ENCODE measurements at regions not wholly inside any gene's neighbourhood (a gene's known extent, or its start where the extent isn't known, plus 50 kb on each side); places are given as distances from the start of the nearest gene placed in this dataset.

DNA sequence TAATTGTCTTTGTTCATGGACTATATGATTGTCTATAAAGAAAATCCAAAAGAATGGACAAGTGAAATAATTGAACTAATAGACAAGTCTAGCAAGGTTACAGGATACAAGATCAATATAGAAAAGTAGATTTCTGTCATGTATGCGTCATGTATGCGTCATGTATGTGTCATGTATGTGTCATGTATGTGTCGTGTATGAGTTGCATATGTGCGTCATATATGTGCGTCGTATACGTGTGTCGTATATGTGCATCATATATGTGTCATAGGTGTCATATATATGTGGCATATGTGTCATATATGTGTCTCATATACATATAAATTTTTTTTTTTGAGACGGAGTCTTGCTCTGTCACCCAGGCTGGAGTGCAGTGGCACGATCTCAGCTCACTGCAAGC lies 516.8 kb downstream of the NOVA1 start:
- Histone ChIP-seq H3K36me3 (ENCODE audit: insufficient read depth, low read length) (no peaks in the 10 kb centered on the region), H3K4me3 (ENCODE audit: low read length) (no peak overlapping the region), H3K27me3 (ENCODE audit: low read length) (no peaks in the 10 kb centered on the region), H3K9ac (ENCODE audit: low read length) (no peak overlapping the region), H3K4me2 (ENCODE audit: low read depth, low read length, poor library complexity, severe bottlenecking) (no peak overlapping the region), H3K4me1 (ENCODE audit: low read length) (no peaks in the 10 kb centered on the region), H3K79me2 (ENCODE audit: low read length) (no peaks in the 10 kb centered on the region), H3K27ac (ENCODE audit: low read length) (no peak overlapping the region), H3K9me3 (ENCODE audit: low read length) (peaks cover 57% of the 10 kb centered on the region), H4K20me1 (ENCODE audit: insufficient read depth, low read depth, low read length) (no peaks in the 10 kb centered on the region), H2AFZ (ENCODE audit: low read length) (no peak overlapping the region), H3K9me2 (replicated peaks; ENCODE audit: insufficient read depth, low read length) (no peaks in the 10 kb centered on the region)
- no peak for DNase-seq

- no peak overlapping the region for H3K4me3 ChIP-seq (ENCODE audit: low read length)
- H4K20me1 ChIP-seq (ENCODE audit: insufficient read depth, low read depth, low read length), result no peaks in the 10 kb centered on the region
- no peaks in the 10 kb centered on the region for H3K27me3 ChIP-seq (ENCODE audit: low read length)
- no peak overlapping the region for H3K9ac ChIP-seq (ENCODE audit: low read length)
- no peaks in the 10 kb centered on the region for H3K4me1 ChIP-seq (ENCODE audit: low read length)
- DNase-seq, result no peak
- peaks cover 53% of the 10 kb centered on the region for H3K9me3 ChIP-seq (ENCODE audit: low read length)
- no peaks in the 10 kb centered on the region for H3K9me2 ChIP-seq (replicated peaks; ENCODE audit: insufficient read depth, low read length)
- H3K36me3 ChIP-seq (ENCODE audit: insufficient read depth, low read length), result no peaks in the 10 kb centered on the region
- H3K79me2 ChIP-seq (ENCODE audit: low read length), result no peaks in the 10 kb centered on the region
- no peak overlapping the region for H3K4me2 ChIP-seq (ENCODE audit: low read depth, low read length, poor library complexity, severe bottlenecking)
- H2AFZ ChIP-seq (ENCODE audit: low read length), result no peak overlapping the region
- no peak overlapping the region for H3K27ac ChIP-seq (ENCODE audit: low read length)
Measured at GRCh38 chr14:26078561-26078960, 519.3 kb downstream of the NOVA1 start.

- H3K27ac ChIP-seq (ENCODE audit: low read length), result no peak overlapping the region
- no peaks in the 10 kb centered on the region for H3K9me2 ChIP-seq (replicated peaks; ENCODE audit: insufficient read depth, low read length)
- no peak overlapping the region for H3K9ac ChIP-seq (ENCODE audit: low read length)
- DNase-seq, result no peak
- no peaks in the 10 kb centered on the region for H3K27me3 ChIP-seq (ENCODE audit: low read length)
- peaks cover 67% of the 10 kb centered on the region for H3K9me3 ChIP-seq (ENCODE audit: low read length)
- no peak overlapping the region; the same call in 1 of the 2 replicates for H3K4me3 ChIP-seq (ENCODE audit: low read length)
- H3K4me2 ChIP-seq (ENCODE audit: low read depth, low read length, poor library complexity, severe bottlenecking), result no peak overlapping the region
- H3K36me3 ChIP-seq (ENCODE audit: insufficient read depth, low read length), result no peaks in the 10 kb centered on the region
- no peaks in the 10 kb centered on the region for H3K79me2 ChIP-seq (ENCODE audit: low read length)
- H3K4me1 ChIP-seq (ENCODE audit: low read length), result no peaks in the 10 kb centered on the region
- no peak overlapping the region for H2AFZ ChIP-seq (ENCODE audit: low read length)
- no peaks in the 10 kb centered on the region for H4K20me1 ChIP-seq (ENCODE audit: insufficient read depth, low read depth, low read length)
Measured at GRCh38 chr14:26074892-26075291, 522.9 kb downstream of the NOVA1 start.

GRCh38 chr14:26070443-26070842 lies 527.4 kb downstream of the NOVA1 start:
- H3K4me1 ChIP-seq (ENCODE audit: low read length), result no peaks in the 10 kb centered on the region
- H3K4me2 ChIP-seq (ENCODE audit: low read depth, low read length, poor library complexity, severe bottlenecking), result no peak overlapping the region
- no peak overlapping the region for H3K4me3 ChIP-seq (ENCODE audit: low read length)
- H3K27ac ChIP-seq (ENCODE audit: low read length), result no peak overlapping the region
- no peaks in the 10 kb centered on the region for H3K9me2 ChIP-seq (replicated peaks; ENCODE audit: insufficient read depth, low read length)
- H3K27me3 ChIP-seq (ENCODE audit: low read length), result no peaks in the 10 kb centered on the region
- peaks cover 83% of the 10 kb centered on the region for H3K9me3 ChIP-seq (ENCODE audit: low read length)
- H3K79me2 ChIP-seq (ENCODE audit: low read length), result no peaks in the 10 kb centered on the region
- no peak overlapping the region for H2AFZ ChIP-seq (ENCODE audit: low read length)
- no peaks in the 10 kb centered on the region for H4K20me1 ChIP-seq (ENCODE audit: insufficient read depth, low read depth, low read length)
- no peaks in the 10 kb centered on the region for H3K36me3 ChIP-seq (ENCODE audit: insufficient read depth, low read length)
- DNase-seq, result no peak
- no peak overlapping the region for H3K9ac ChIP-seq (ENCODE audit: low read length)

- Histone ChIP-seq H4K20me1 (ENCODE audit: insufficient read depth, low read depth, low read length) (no peaks in the 10 kb centered on the region), H3K4me3 (ENCODE audit: low read length) (no peak overlapping the region), H3K27ac (ENCODE audit: low read length) (no peak overlapping the region), H3K4me1 (ENCODE audit: low read length) (no peaks in the 10 kb centered on the region), H3K9me2 (replicated peaks; ENCODE audit: insufficient read depth, low read length) (no peaks in the 10 kb centered on the region), H3K9ac (ENCODE audit: low read length) (no peak overlapping the region), H2AFZ (ENCODE audit: low read length) (no peak overlapping the region), H3K36me3 (ENCODE audit: insufficient read depth, low read length) (no peaks in the 10 kb centered on the region), H3K9me3 (ENCODE audit: low read length) (peaks cover 75% of the 10 kb centered on the region), H3K27me3 (ENCODE audit: low read length) (no peaks in the 10 kb centered on the region), H3K4me2 (ENCODE audit: low read depth, low read length, poor library complexity, severe bottlenecking) (no peak overlapping the region), H3K79me2 (ENCODE audit: low read length) (no peaks in the 10 kb centered on the region)
- DNase-seq, result no peak
Measured at GRCh38 chr14:26067786-26068459, 529.9 kb downstream of the NOVA1 start.

DNA sequence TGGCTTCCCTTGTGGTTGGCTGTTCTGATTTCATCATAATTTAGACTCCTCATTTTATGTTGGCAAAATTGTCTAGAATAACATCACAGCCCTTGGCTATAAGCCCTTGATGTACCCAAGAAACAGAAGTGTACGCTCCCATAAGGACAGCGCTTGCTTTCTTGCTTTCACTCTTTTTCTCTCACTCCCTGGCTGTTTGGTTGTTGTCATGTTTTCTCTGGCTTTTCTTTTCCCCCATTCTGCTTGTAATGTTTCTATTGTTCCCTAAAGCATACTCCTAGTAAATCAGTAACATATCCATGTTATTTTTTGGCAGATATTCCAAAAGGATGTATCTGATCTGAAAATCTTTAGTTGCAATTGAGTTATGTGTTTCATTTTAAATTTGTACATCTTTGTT lies 530.5 kb downstream of the NOVA1 start:
- Histone ChIP-seq H3K4me3 (ENCODE audit: low read length) (no peak overlapping the region), H3K9ac (ENCODE audit: low read length) (no peak overlapping the region), H3K36me3 (ENCODE audit: insufficient read depth, low read length) (no peaks in the 10 kb centered on the region), H3K79me2 (ENCODE audit: low read length) (no peaks in the 10 kb centered on the region), H3K4me2 (ENCODE audit: low read depth, low read length, poor library complexity, severe bottlenecking) (no peak overlapping the region), H2AFZ (ENCODE audit: low read length) (no peak overlapping the region), H4K20me1 (ENCODE audit: insufficient read depth, low read depth, low read length) (no peaks in the 10 kb centered on the region), H3K4me1 (ENCODE audit: low read length) (no peaks in the 10 kb centered on the region), H3K27ac (ENCODE audit: low read length) (no peak overlapping the region), H3K9me2 (replicated peaks; ENCODE audit: insufficient read depth, low read length) (no peaks in the 10 kb centered on the region), H3K27me3 (ENCODE audit: low read length) (no peaks in the 10 kb centered on the region), H3K9me3 (ENCODE audit: low read length) (peaks cover 69% of the 10 kb centered on the region)
- DNase-seq, result no peak

GRCh38 chr14:26056036-26056616 lies 541.7 kb downstream of the NOVA1 start:
- no peak overlapping the region for H3K27ac ChIP-seq (ENCODE audit: low read length)
- H3K36me3 ChIP-seq (ENCODE audit: insufficient read depth, low read length), result no peaks in the 10 kb centered on the region
- H3K27me3 ChIP-seq (ENCODE audit: low read length), result no peaks in the 10 kb centered on the region
- no peaks in the 10 kb centered on the region for H3K79me2 ChIP-seq (ENCODE audit: low read length)
- H3K9me3 ChIP-seq (ENCODE audit: low read length), result peaks cover 78% of the 10 kb centered on the region
- H3K4me2 ChIP-seq (ENCODE audit: low read depth, low read length, poor library complexity, severe bottlenecking), result no peak overlapping the region
- no peak overlapping the region for H3K9ac ChIP-seq (ENCODE audit: low read length)
- H3K9me2 ChIP-seq (replicated peaks; ENCODE audit: insufficient read depth, low read length), result no peaks in the 10 kb centered on the region
- no peak overlapping the region for H2AFZ ChIP-seq (ENCODE audit: low read length)
- no peaks in the 10 kb centered on the region for H4K20me1 ChIP-seq (ENCODE audit: insufficient read depth, low read depth, low read length)
- H3K4me1 ChIP-seq (ENCODE audit: low read length), result no peaks in the 10 kb centered on the region
- no peak overlapping the region for H3K4me3 ChIP-seq (ENCODE audit: low read length)
- DNase-seq, result no peak

GRCh38 chr14:26032348-26032747 lies 565.5 kb downstream of the NOVA1 start:
- H3K27ac ChIP-seq (ENCODE audit: low read length), result no peak overlapping the region
- no peaks in the 10 kb centered on the region for H3K79me2 ChIP-seq (ENCODE audit: low read length)
- no peaks in the 10 kb centered on the region for H3K36me3 ChIP-seq (ENCODE audit: insufficient read depth, low read length)
- H3K27me3 ChIP-seq (ENCODE audit: low read length), result no peaks in the 10 kb centered on the region
- H3K4me2 ChIP-seq (ENCODE audit: low read depth, low read length, poor library complexity, severe bottlenecking), result no peak overlapping the region
- no peaks in the 10 kb centered on the region for H3K4me1 ChIP-seq (ENCODE audit: low read length)
- no peak overlapping the region for H3K9ac ChIP-seq (ENCODE audit: low read length)
- H3K4me3 ChIP-seq (ENCODE audit: low read length), result no peak overlapping the region
- DNase-seq, result no peak
- no peaks in the 10 kb centered on the region for H4K20me1 ChIP-seq (ENCODE audit: insufficient read depth, low read depth, low read length)
- peaks cover 70% of the 10 kb centered on the region for H3K9me3 ChIP-seq (ENCODE audit: low read length)
- H3K9me2 ChIP-seq (replicated peaks; ENCODE audit: insufficient read depth, low read length), result no peaks in the 10 kb centered on the region
- no peak overlapping the region for H2AFZ ChIP-seq (ENCODE audit: low read length)

Data from Karpas-422 (cell line).